GM21825 (cell line): ENCODE measurements at regions not wholly inside any gene's neighbourhood (a gene's known extent, or its start where the extent isn't known, plus 50 kb on each side); places are given as distances from the start of the nearest gene placed in this dataset.

Experiments used
- ATAC-seq: cut with Tn5 transposase; IDR thresholded peaks from one replicate; pipeline ENCODE4 v1.9.1; 2021; ENCODE audit warnings: mild to moderate bottlenecking, moderate library complexity; ENCODE audit not compliant: unreplicated experiment

- ATAC-seq = no peak
Measured at GRCh38 chr15:99507504-99508310, 58.1 kb upstream of the MEF2A start.

GRCh38 chr15:99508311-99508645, 57.5 kb upstream of the MEF2A start:
- ATAC-seq = no peak

DNA sequence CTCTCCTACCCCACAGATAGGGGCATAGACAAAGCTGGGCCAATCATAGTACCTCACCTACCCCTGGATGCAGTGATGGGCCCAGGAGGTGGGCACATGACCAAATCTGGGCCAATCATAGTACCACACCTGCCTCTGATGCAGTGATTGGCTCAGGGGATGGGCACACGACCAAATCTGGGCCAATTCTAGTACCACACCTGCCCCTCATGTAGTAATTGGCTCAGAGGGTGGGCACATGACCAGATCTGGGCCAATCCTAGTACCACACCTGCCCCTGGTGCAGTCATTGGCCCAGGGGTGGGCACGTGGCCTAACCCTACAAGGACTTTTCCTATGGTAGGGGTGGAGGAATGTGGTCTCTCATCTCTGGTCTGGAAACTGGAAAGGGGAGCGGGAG, 56.9 kb upstream of the MEF2A start:
- peak; percentile 18 for ATAC-seq

- ATAC-seq = no peak
Measured at GRCh38 chr15:99509686-99510461, 55.9 kb upstream of the MEF2A start.

DNA sequence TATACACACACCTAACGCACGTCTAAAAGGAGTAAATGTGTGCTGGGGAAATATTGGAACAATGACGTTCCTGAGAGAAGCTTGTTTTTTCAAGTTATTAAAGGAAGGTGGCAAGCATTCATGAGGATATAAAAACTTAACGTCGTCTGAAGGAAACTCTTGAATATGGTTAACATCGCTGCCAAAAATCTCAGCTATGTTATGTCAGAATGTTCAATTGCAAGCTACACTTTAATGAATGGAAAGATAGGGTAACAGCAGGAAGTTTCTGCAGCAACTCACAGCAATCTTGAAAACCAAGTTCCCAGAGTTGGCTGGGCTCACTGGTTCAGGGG, 54.3 kb upstream of the MEF2A start:
- no peak for ATAC-seq

GRCh38 chr15:99511866-99512661, 53.7 kb upstream of the MEF2A start:
- peak; percentile 69 for ATAC-seq

- ATAC-seq = no peak
Measured at GRCh38 chr15:99514306-99514705, 51.5 kb upstream of the MEF2A start.
